Stimulated activated CD4-positive, alpha-beta T cell treated with anti-CD3 and anti-CD28 coated beads, Interleukin-1b, Interleukin-23, amount 100 ng/mL, for 4 hours (primary cell): ENCODE measurements at regions not wholly inside any gene's neighbourhood (a gene's known extent, or its start where the extent isn't known, plus 50 kb on each side); places are given as distances from the start of the nearest gene placed in this dataset.

ENCODE experiments used
- DNase-seq, 2 donors: peaks; one replicate each; pipeline ENCODE4 v3.0.0-alpha.2; 2020; ENCODE audit warnings: low read depth in 2 of 2

- no peak for DNase-seq
Measured at GRCh38 chr9:115730845-115731244, 422.7 kb upstream of the PAPPA start.

- DNase-seq: no peak
Measured at GRCh38 chr9:115733318-115734110, 420.1 kb upstream of the PAPPA start.

GRCh38 chr9:115739096-115739875, 414.3 kb upstream of the PAPPA start:
- no peak for DNase-seq

- DNase-seq: no peak
Measured at GRCh38 chr9:115740986-115741385, 412.6 kb upstream of the PAPPA start.

- DNase-seq: no peak
Measured at GRCh38 chr9:115743709-115744605, 409.6 kb upstream of the PAPPA start.

GRCh38 chr9:115746496-115746895, 407.1 kb upstream of the PAPPA start:
- no peak for DNase-seq

GRCh38 chr9:115747731-115748130, 405.9 kb upstream of the PAPPA start:
- no peak for DNase-seq

- DNase-seq: no peak
Measured at GRCh38 chr9:115756736-115757135, 396.9 kb upstream of the PAPPA start.

- no peak for DNase-seq
Measured at GRCh38 chr9:115757461-115757860, 396.1 kb upstream of the PAPPA start.

GRCh38 chr9:115758441-115758840, 395.1 kb upstream of the PAPPA start:
- DNase-seq: no peak

GRCh38 chr9:115759426-115759825, 394.2 kb upstream of the PAPPA start:
- DNase-seq: no peak

GRCh38 chr9:115764645-115765044, 388.9 kb upstream of the PAPPA start:
- DNase-seq: no peak

GRCh38 chr9:115765060-115765459, 388.5 kb upstream of the PAPPA start:
- no peak for DNase-seq

- DNase-seq: no peak
Measured at GRCh38 chr9:115766370-115766955, 387.1 kb upstream of the PAPPA start.

GRCh38 chr9:115770521-115770920, 383.1 kb upstream of the PAPPA start:
- DNase-seq: no peak

- no peak for DNase-seq
Measured at GRCh38 chr9:115775659-115776058, 377.9 kb upstream of the PAPPA start.

GRCh38 chr9:115777610-115778009, 376.0 kb upstream of the PAPPA start:
- DNase-seq: no peak

- no peak for DNase-seq
Measured at GRCh38 chr9:115781070-115781736, 372.4 kb upstream of the PAPPA start.

GRCh38 chr9:115786321-115786720, 367.3 kb upstream of the PAPPA start:
- DNase-seq: no peak

- no peak for DNase-seq
Measured at GRCh38 chr9:115790520-115790919, 363.1 kb upstream of the PAPPA start.

GRCh38 chr9:115794921-115795475, 358.6 kb upstream of the PAPPA start:
- no peak for DNase-seq
